OCI-LY7 (cell line): ENCODE measurements at regions not wholly inside any gene's neighbourhood (a gene's known extent, or its start where the extent isn't known, plus 50 kb on each side); places are given as distances from the start of the nearest gene placed in this dataset.

Experiments used
- BruUV-seq: library from RNA; stranded (reverse); fragments of 400-500 nt; replicated peaks from 2 replicates; lab custom pipeline; 2021; lab: Mats Ljungman, UMichigan
- CTCF ChIA-PET: fragments of 300-600 bp; sonication (Branson Sonifier 250); formaldehyde crosslinking; loops from one replicate; lab custom pipeline; 2022; ENCODE audit warnings: antibody characterized with exemption; ENCODE audit not compliant: unreplicated experiment; lab: Charles Lee
- POLR2A ChIA-PET: fragments of 300-600 bp; sonication (Branson Sonifier 250); formaldehyde crosslinking; loops from one replicate; lab custom pipeline; 2022; ENCODE audit warnings: antibody characterized with exemption; lab: Charles Lee
- DNase-seq: peaks from one replicate; pipeline ENCODE4 v3.0.0-alpha.2; 2015; ENCODE audit warnings: low spot score
- H2AFZ ChIP-seq: fragments of 200-600 bp; sonication (generic), shearing (Covaris generic); 2 replicates; pipeline ENCODE4 v1.6.1; 2014; ENCODE audit warnings: mild to moderate bottlenecking, antibody characterized with exemption, low read length, moderate library complexity
- H3K27ac ChIP-seq: fragments of 200-600 bp; sonication (generic); 2 replicates; pipeline ENCODE4 v1.5.1; 2014; ENCODE audit warnings: mixed run types, low read depth, mild to moderate bottlenecking, moderate library complexity, low read length, inconsistent platforms; ENCODE audit not compliant: poor library complexity, severe bottlenecking
- H3K36me3 ChIP-seq: fragments of 200-600 bp; sonication (generic); 2 replicates; pipeline ENCODE4 v1.6.1; 2014; ENCODE audit warnings: mild to moderate bottlenecking, antibody characterized with exemption, low read length, moderate library complexity, mixed read lengths; ENCODE audit not compliant: insufficient read depth
- H3K4me1 ChIP-seq: fragments of 200-600 bp; sonication (generic); 2 replicates; pipeline ENCODE4 v1.5.1; 2014; ENCODE audit warnings: mild to moderate bottlenecking, low read length; ENCODE audit not compliant: insufficient read depth, poor library complexity, severe bottlenecking
- H3K4me2 ChIP-seq: fragments of 200-600 bp; sonication (generic); 2 replicates; pipeline ENCODE4 v1.6.1; 2014; ENCODE audit warnings: mild to moderate bottlenecking, low read length
- H3K4me3 ChIP-seq: fragments of 200-600 bp; sonication (generic); 2 replicates; pipeline ENCODE4 v1.5.1; 2014; ENCODE audit warnings: mild to moderate bottlenecking, low read depth, low read length; ENCODE audit not compliant: poor library complexity, severe bottlenecking
- H3K79me2 ChIP-seq: fragments of 200-600 bp; sonication (generic); 2 replicates; pipeline ENCODE4 v1.6.1; 2016; ENCODE audit warnings: low read depth, mild to moderate bottlenecking, low read length, moderate library complexity, mixed read lengths; ENCODE audit not compliant: insufficient read depth
- H3K9me2 ChIP-seq: fragments of 200-600 bp; sonication (generic); 2 replicates; pipeline ENCODE4 v1.6.1; 2016; ENCODE audit warnings: mild to moderate bottlenecking, low read length, mixed read lengths; ENCODE audit not compliant: insufficient read depth
- H3K9me3 ChIP-seq: fragments of 200-600 bp; sonication (generic); 2 replicates; pipeline ENCODE4 v1.6.1; 2014; ENCODE audit warnings: mild to moderate bottlenecking, mixed run types, low read length, mixed read lengths
- H4K20me1 ChIP-seq: fragments of 200-600 bp; sonication (generic); 2 replicates; pipeline ENCODE4 v1.6.1; 2014; ENCODE audit warnings: mild to moderate bottlenecking, antibody characterized with exemption, low read length, moderate library complexity, mixed read lengths; ENCODE audit not compliant: insufficient read depth
- CTCF ChIP-seq: fragments of 200-600 bp; sonication (generic); conservative IDR thresholded peaks from 2 replicates; pipeline ENCODE4 v1.5.1; 2014; ENCODE audit warnings: mild to moderate bottlenecking, antibody characterized with exemption, low read length, moderate library complexity, mixed read lengths
- EZH2phosphoT487 ChIP-seq: fragments of 200-600 bp; sonication (generic); IDR thresholded peaks from 2 replicates; pipeline ENCODE4 v1.6.1; 2018; ENCODE audit warnings: low read depth, borderline replicate concordance, mild to moderate bottlenecking, mixed run types, antibody characterized with exemption, low read length, moderate library complexity, mixed read lengths
- intact Hi-C: fragments of 100-400 bp; cut with micrococcal nuclease; formaldehyde crosslinking; loops from one replicate; pipeline ENCODE4 v1.10.0; 2022; ENCODE audit not compliant: unreplicated experiment

- Histone ChIP-seq H3K4me3 (no peak overlapping the region), H3K27ac (no peak overlapping the region), H3K9me2 (no peaks in the 10 kb centered on the region), H3K4me2 (no peak overlapping the region), H2AFZ (no peak overlapping the region), H4K20me1 (no peaks in the 10 kb centered on the region), H3K9me3 (no peaks in the 10 kb centered on the region), H3K36me3 (no peaks in the 10 kb centered on the region), H3K4me1 (no peaks in the 10 kb centered on the region), H3K79me2 (no peaks in the 10 kb centered on the region)
- ChIA-PET CTCF (no interaction called here), POLR2A (interaction anchor here (0.8 to 0.9 kb wide), 3 partner anchors 23 to 122 kb away, joined by 3 read pairs; no protein-coding TSS in a partner anchor)
- no peak for DNase-seq
- no TSS peak for BruUV-seq
- TF ChIP-seq EZH2phosphoT487 (no peak), CTCF (no peak)
- intact Hi-C loops = no loop called here
These were observed 413.7 kb downstream of the QKI start for GRCh38 chr6:163828038-163828795.

GRCh38 chr6:163827143-163827542 lies 412.6 kb downstream of the QKI start:
- no peaks in the 10 kb centered on the region for H3K4me1 ChIP-seq
- POLR2A ChIA-PET = interaction anchor here (0.5 kb wide), 1 partner anchor 1140 kb away, joined by 4 read pairs; no protein-coding TSS in a partner anchor
- no peaks in the 10 kb centered on the region for H3K9me3 ChIP-seq
- CTCF ChIA-PET = no interaction called here
- H3K4me2 ChIP-seq = no peak overlapping the region
- no peaks in the 10 kb centered on the region for H3K36me3 ChIP-seq
- BruUV-seq = no TSS peak
- no peaks in the 10 kb centered on the region for H3K9me2 ChIP-seq
- TF ChIP-seq EZH2phosphoT487 (no peak), CTCF (no peak)
- no peaks in the 10 kb centered on the region for H4K20me1 ChIP-seq
- intact Hi-C loops = no loop called here
- H3K79me2 ChIP-seq = no peaks in the 10 kb centered on the region
- H2AFZ ChIP-seq = no peak overlapping the region
- DNase-seq = no peak
- no peak overlapping the region for H3K27ac ChIP-seq
- no peak overlapping the region for H3K4me3 ChIP-seq

- intact Hi-C loops = no loop called here
- BruUV-seq = no TSS peak
These were observed 412.1 kb downstream of the QKI start for GRCh38 chr6:163826629-163827028.

More at GRCh38 chr6:163826629-163827028, 412.1 kb downstream of the QKI start:
- TF ChIP-seq CTCF (no peak), EZH2phosphoT487 (no peak)
- Histone ChIP-seq H3K79me2 (no peaks in the 10 kb centered on the region), H3K4me3 (no peak overlapping the region), H4K20me1 (no peaks in the 10 kb centered on the region), H3K4me1 (no peaks in the 10 kb centered on the region), H3K36me3 (no peaks in the 10 kb centered on the region), H3K9me3 (no peaks in the 10 kb centered on the region), H3K9me2 (no peaks in the 10 kb centered on the region), H3K4me2 (no peak overlapping the region), H3K27ac (no peak overlapping the region), H2AFZ (no peak overlapping the region)
- POLR2A ChIA-PET = interaction anchor here (0.5 kb wide), 1 partner anchor 1140 kb away, joined by 4 read pairs; no protein-coding TSS in a partner anchor
- no peak for DNase-seq
- CTCF ChIA-PET = no interaction called here
